Esophagus (tissue), 2 donors: ENCODE measurements at regions not wholly inside any gene's neighbourhood (a gene's known extent, or its start where the extent isn't known, plus 50 kb on each side); places are given as distances from the start of the nearest gene placed in this dataset.
A peak's percentile ranks its signal among the peaks of the same experiment; 100 is the strongest.

Experiments
- H3K27ac ChIP-seq, 2 donors: one replicate each; pipeline ENCODE4 v1.5.1; 2013; ENCODE audit warnings: low read depth in 2 of 2, mild to moderate bottlenecking in 2 of 2, inconsistent platforms in 1 of 2, low read length in 1 of 2, moderate library complexity in 1 of 2
- H3K27me3 ChIP-seq, 2 donors: one replicate each; pipeline ENCODE4 v1.6.1; 2013; ENCODE audit warnings: low read length in 2 of 2, control low read depth in 1 of 2, mild to moderate bottlenecking in 1 of 2; ENCODE audit not compliant: insufficient read depth in 2 of 2, control insufficient read depth in 1 of 2
- H3K36me3 ChIP-seq, 2 donors: one replicate each; pipeline ENCODE4 v1.6.1; 2013; ENCODE audit warnings: low read length in 1 of 2; ENCODE audit not compliant: control insufficient read depth in 2 of 2, insufficient read depth in 2 of 2
- H3K4me1 ChIP-seq, 2 donors: one replicate each; pipeline ENCODE4 v1.6.1; 2013; ENCODE audit warnings: low read length in 1 of 2; ENCODE audit not compliant: control insufficient read depth in 2 of 2, insufficient read depth in 2 of 2
- H3K4me3 ChIP-seq, 2 donors: one replicate each; pipeline ENCODE4 v1.5.1; 2013; ENCODE audit warnings: low read length in 2 of 2, mild to moderate bottlenecking in 2 of 2, low read depth in 1 of 2, moderate library complexity in 1 of 2
- H3K9me3 ChIP-seq, 2 donors: one replicate each; pipeline ENCODE4 v1.6.1; 2013; ENCODE audit warnings: mild to moderate bottlenecking in 2 of 2, low read depth in 1 of 2, low read length in 1 of 2, moderate library complexity in 1 of 2; ENCODE audit not compliant: control insufficient read depth in 2 of 2, insufficient read depth in 1 of 2
- WGBS, 2 donors: extraction: QIAGEN DNeasy Blood & Tissue Kit; methylation state at CpG; one replicate each; pipeline ENCODE4 v1.1.7; 2013; 5-methylcytosine and 5-hydroxymethylcytosine counted together
- donor health status: healthy with polysubstance abuse.
- donor health status: Bipolar disorder and iron deficiency.

GRCh38 chr1:232380131-232380530, 249.8 kb downstream of the SIPA1L2 start:
- Histone ChIP-seq H3K27me3 (no peaks in the 10 kb centered on the region), H3K9me3 (no peaks in the 10 kb centered on the region), H3K4me1 (peaks cover 7 to 22% of the 10 kb centered on the region in 2 donors), H3K27ac (no peak overlapping the region), H3K36me3 (no peaks in the 10 kb centered on the region), H3K4me3 (no peak overlapping the region)
- 90 to 98% methylated on average over 3 of the region's 3 CpGs for WGBS, 2 donors

- WGBS, 2 donors: 58 to 64% methylated on average over 7 of the region's 7 CpGs
- H3K27ac ChIP-seq: peak overlapping the region; percentile 82 to 88
- no peak overlapping the region for H3K4me3 ChIP-seq
- no peaks in the 10 kb centered on the region for H3K36me3 ChIP-seq
- H3K27me3 ChIP-seq: no peaks in the 10 kb centered on the region
- peaks cover 5 to 22% of the 10 kb centered on the region in 2 donors for H3K4me1 ChIP-seq
- H3K9me3 ChIP-seq: no peaks in the 10 kb centered on the region
Observed at GRCh38 chr1:232379063-232379434, 250.9 kb downstream of the SIPA1L2 start.

GRCh38 chr1:232378266-232379062, 251.5 kb downstream of the SIPA1L2 start:
- no peak overlapping the region for H3K4me3 ChIP-seq
- WGBS, 2 donors: 42 to 46% methylated on average over 13 of the region's 13 CpGs
- H3K9me3 ChIP-seq: no peaks in the 10 kb centered on the region
- peaks cover 5 to 22% of the 10 kb centered on the region in 2 donors for H3K4me1 ChIP-seq
- no peaks in the 10 kb centered on the region for H3K27me3 ChIP-seq
- no peaks in the 10 kb centered on the region for H3K36me3 ChIP-seq
- peak overlapping the region; percentile 82 to 88 for H3K27ac ChIP-seq

GRCh38 chr1:232377494-232377770, 252.5 kb downstream of the SIPA1L2 start:
- no peaks in the 10 kb centered on the region for H3K36me3 ChIP-seq
- H3K27me3 ChIP-seq: no peaks in the 10 kb centered on the region
- H3K9me3 ChIP-seq: no peaks in the 10 kb centered on the region
- peaks cover 5 to 22% of the 10 kb centered on the region in 2 donors for H3K4me1 ChIP-seq
- peak overlapping the region; percentile 63 to 91 for H3K27ac ChIP-seq
- 27 to 30% methylated on average over 3 of the region's 3 CpGs for WGBS, 2 donors
- no peak overlapping the region for H3K4me3 ChIP-seq

- peaks cover 5 to 22% of the 10 kb centered on the region in 2 donors for H3K4me1 ChIP-seq
- H3K4me3 ChIP-seq: no peak overlapping the region
- no peaks in the 10 kb centered on the region for H3K36me3 ChIP-seq
- no peaks in the 10 kb centered on the region for H3K27me3 ChIP-seq
- no peaks in the 10 kb centered on the region for H3K9me3 ChIP-seq
- 47 to 65% methylated on average over 16 of the region's 16 CpGs for WGBS, 2 donors
- H3K27ac ChIP-seq: peak overlapping the region; percentile 63 to 91
Observed at GRCh38 chr1:232376632-232377493, 253.1 kb downstream of the SIPA1L2 start.

GRCh38 chr1:232372841-232373440, 257.0 kb downstream of the SIPA1L2 start:
- Histone ChIP-seq H3K4me3 (no peak overlapping the region), H3K9me3 (no peaks in the 10 kb centered on the region), H3K36me3 (no peaks in the 10 kb centered on the region), H3K27ac (no peak overlapping the region), H3K4me1 (peaks cover 0 to 6% of the 10 kb centered on the region in 2 donors), H3K27me3 (no peaks in the 10 kb centered on the region)
- 85 to 88% methylated on average over 11 of the region's 11 CpGs for WGBS, 2 donors

- Histone ChIP-seq H3K9me3 (no peaks in the 10 kb centered on the region), H3K27ac (no peak overlapping the region), H3K27me3 (no peaks in the 10 kb centered on the region), H3K4me3 (no peak overlapping the region), H3K4me1 (peaks cover 0 to 6% of the 10 kb centered on the region in 2 donors), H3K36me3 (no peaks in the 10 kb centered on the region)
- WGBS, 2 donors: 88 to 93% methylated on average over 13 of the region's 13 CpGs
Observed at GRCh38 chr1:232372431-232372830, 257.5 kb downstream of the SIPA1L2 start.

GRCh38 chr1:232369451-232370296, 260.3 kb downstream of the SIPA1L2 start:
- Histone ChIP-seq H3K4me1 (no peaks in the 10 kb centered on the region), H3K27me3 (no peaks in the 10 kb centered on the region), H3K27ac (no peak overlapping the region), H3K4me3 (no peak overlapping the region), H3K36me3 (no peaks in the 10 kb centered on the region), H3K9me3 (no peaks in the 10 kb centered on the region)
- 81 to 84% methylated on average over 11 of the region's 11 CpGs for WGBS, 2 donors

- no peaks in the 10 kb centered on the region for H3K9me3 ChIP-seq
- 89 to 94% methylated on average over 2 of the region's 2 CpGs for WGBS, 2 donors
- H3K36me3 ChIP-seq: no peaks in the 10 kb centered on the region
- H3K27ac ChIP-seq: no peak overlapping the region
- H3K4me3 ChIP-seq: no peak overlapping the region
- H3K27me3 ChIP-seq: no peaks in the 10 kb centered on the region
- H3K4me1 ChIP-seq: no peaks in the 10 kb centered on the region
Observed at GRCh38 chr1:232368821-232369321, 261.1 kb downstream of the SIPA1L2 start.
